K562 (cell line): ENCODE measurements at regions not wholly inside any gene's neighbourhood (a gene's known extent, or its start where the extent isn't known, plus 50 kb on each side); places are given as distances from the start of the nearest gene placed in this dataset.

Source experiments
- ATAC-seq: fragments of 200-7000 bp; cut with Tn5 transposase; 3 replicates; pipeline ENCODE4 v1.9.1; 2020; ENCODE audit warnings: moderate library complexity
- BruUV-seq: library from RNA; stranded (reverse); fragments of 400-500 nt; replicated peaks from 2 replicates; lab custom pipeline; 2021; lab: Mats Ljungman, UMichigan
- CTCF ChIA-PET: fragments of 300-600 bp; formaldehyde crosslinking; extraction: SDS; loops from one replicate; lab custom pipeline; 2021; ENCODE audit warnings: low intra/inter-chr PET ratio; lab: Yijun Ruan, JAX
- POLR2A ChIA-PET: fragments of 300-600, 350-650 bp; sonication (Branson Sonifier 250); formaldehyde crosslinking; extraction: SDS; loops from one replicate; lab custom pipeline; 2021; ENCODE audit warnings: antibody characterized with exemption, inconsistent platforms; lab: Yijun Ruan, JAX
- DNase-seq, 4 experiments: peaks; one replicate each; pipeline versions ENCODE4 v3.0.0 to v3.0.0-alpha.2; 2011 to 2018; ENCODE audit warnings: low spot score in 3 of 4, mixed read lengths in 3 of 4; ENCODE audit errors: extremely low read depth in 1 of 4
- FAIRE-seq: peaks from 2 replicates; lab custom pipeline; 2011; peaks lifted over from hg19 to GRCh38; lab: Jason Lieb, UNC
- H2AFZ ChIP-seq: 2 replicates; pipeline ENCODE4 v1.6.0; 2011; ENCODE audit warnings: low read depth, low read length, control low read depth, inconsistent platforms
- H3K27ac ChIP-seq: fragments of 200-600 bp; 3 replicates; pipeline ENCODE4 v1.8.0; 2011; ENCODE audit warnings: low read depth, mild to moderate bottlenecking, control low read depth, inconsistent platforms, low read length, moderate library complexity, mixed read lengths; ENCODE audit errors: extremely low read depth
- H3K27me3 ChIP-seq, 2 experiments: fragments of 300-600 bp in 1 of 2; 2 replicates in 1 of 2; 3 replicates in 1 of 2; pipeline versions ENCODE4 v1.6.0 to v1.8.0; 2011; ENCODE audit warnings: inconsistent platforms in 2 of 2, low read length in 2 of 2, mild to moderate bottlenecking in 1 of 2, mixed read lengths in 1 of 2, moderate library complexity in 1 of 2; ENCODE audit not compliant: control insufficient read depth in 2 of 2, insufficient read depth in 2 of 2
- H3K36me3 ChIP-seq: fragments of 300-600 bp; 3 replicates; pipeline ENCODE4 v1.8.0; 2011; ENCODE audit warnings: mild to moderate bottlenecking, low read length, inconsistent platforms; ENCODE audit not compliant: control insufficient read depth, insufficient read depth
- H3K4me1 ChIP-seq, 2 experiments: fragments of 200-600 bp in 1 of 2; replicated peaks in 1 of 2; 2 replicates in 1 of 2; 3 replicates in 1 of 2; pipeline versions ENCODE4 v1.5.1 to v1.8.0; 2011; ENCODE audit warnings: inconsistent platforms in 2 of 2, low read length in 2 of 2, mild to moderate bottlenecking in 1 of 2, mixed read lengths in 1 of 2, moderate library complexity in 1 of 2; ENCODE audit not compliant: control insufficient read depth in 2 of 2, insufficient read depth in 2 of 2
- H3K4me2 ChIP-seq: 2 replicates; pipeline ENCODE4 v1.6.1; 2011; ENCODE audit warnings: low read length, control low read depth, inconsistent platforms, mixed read lengths; ENCODE audit not compliant: insufficient read depth
- H3K4me3 ChIP-seq: fragments of 200-600 bp; sonication (generic), shearing (Covaris generic); 2 replicates; pipeline ENCODE4 v1.5.1; 2016; ENCODE audit warnings: control low read depth, inconsistent platforms
- H3K79me2 ChIP-seq: fragments of 200-600 bp; 3 replicates; pipeline ENCODE4 v1.8.0; 2011; ENCODE audit warnings: low read length, inconsistent platforms; ENCODE audit not compliant: control insufficient read depth, insufficient read depth
- H3K9ac ChIP-seq, 2 experiments: 2 replicates each; pipeline versions ENCODE4 v1.6.0 to v1.6.1; 2011; ENCODE audit warnings: low read depth in 2 of 2, low read length in 2 of 2, control low read depth in 1 of 2, inconsistent platforms in 1 of 2, mild to moderate bottlenecking in 1 of 2, mixed read lengths in 1 of 2; ENCODE audit not compliant: insufficient read depth in 1 of 2
- H3K9me1 ChIP-seq: one replicate; pipeline ENCODE4 v1.6.0; 2011; ENCODE audit warnings: inconsistent platforms, mild to moderate bottlenecking, low read length, moderate library complexity; ENCODE audit not compliant: control insufficient read depth, insufficient read depth
- H3K9me3 ChIP-seq: replicated peaks from 2 replicates; pipeline ENCODE4 v1.5.1; 2011; ENCODE audit warnings: low read depth, low read length, inconsistent platforms; ENCODE audit not compliant: control insufficient read depth, insufficient read depth
- H4K20me1 ChIP-seq: replicated peaks from 2 replicates; pipeline ENCODE4 v1.6.1; 2011; ENCODE audit warnings: low read length, inconsistent platforms, mixed read lengths; ENCODE audit not compliant: control insufficient read depth, insufficient read depth
- ADNP ChIP-seq: fragments of 200-800 bp; sonication (Bioruptor generic); IDR thresholded peaks from 2 replicates; pipeline ENCODE4 v1.6.1; 2016; ENCODE audit warnings: missing genetic modification characterization, missing compliant biosample characterization
- CC2D1A ChIP-seq: fragments of 450-650 bp; IDR thresholded peaks from 2 replicates; pipeline ENCODE4 v1.6.1; 2017; ENCODE audit warnings: mild to moderate bottlenecking
- CEBPG ChIP-seq, 3 experiments: fragments of 200-800 bp in 1 of 3; sonication (Bioruptor generic) in 1 of 3; sonication (generic) in 1 of 3; formaldehyde crosslinking in 1 of 3; IDR thresholded peaks in 2 of 3; conservative IDR thresholded peaks in 1 of 3; 2 replicates each; pipeline versions ENCODE4 v1.6.1 to v1.8.0; 2016 to 2022; ENCODE audit warnings: missing compliant biosample characterization in 2 of 3, missing genetic modification characterization in 2 of 3, mild to moderate bottlenecking in 1 of 3, missing genetic modification reagents in 1 of 3
- ETV1 ChIP-seq: fragments of 450-650 bp; conservative IDR thresholded peaks from 2 replicates; pipeline ENCODE4 v1.6.1; 2016; ENCODE audit warnings: missing genetic modification characterization, control low read depth, low read depth, missing compliant biosample characterization
- FIP1L1 ChIP-seq: fragments of 200-400 bp; formaldehyde crosslinking; IDR thresholded peaks from 2 replicates; pipeline ENCODE4 v1.6.1; 2018; ENCODE audit warnings: mild to moderate bottlenecking, low read depth, low read length; ENCODE audit not compliant: poor library complexity, severe bottlenecking
- KLF6 ChIP-seq: fragments of 250-450 bp; sonication (Bioruptor Pico); IDR thresholded peaks from 2 replicates; pipeline ENCODE4 v1.4.0; 2020; ENCODE audit warnings: mild to moderate bottlenecking, moderate library complexity, borderline replicate concordance
- MTA3 ChIP-seq: fragments of 450-650 bp; formaldehyde crosslinking; IDR thresholded peaks from 2 replicates; pipeline ENCODE4 v1.6.1; 2017; ENCODE audit warnings: mild to moderate bottlenecking, borderline replicate concordance
- NELFE ChIP-seq: IDR thresholded peaks from 2 replicates; pipeline ENCODE4 v1.6.1; 2011; ENCODE audit warnings: mild to moderate bottlenecking; ENCODE audit not compliant: insufficient read depth, insufficient read length
- NR2C2 ChIP-seq, 2 experiments: fragments of 200-800 bp in 1 of 2; sonication (Bioruptor generic) in 1 of 2; sonication (generic) in 1 of 2; formaldehyde crosslinking in 1 of 2; IDR thresholded peaks; 2 replicates each; pipeline versions ENCODE4 v1.6.1 to v1.8.0; 2016 to 2022; ENCODE audit warnings: mild to moderate bottlenecking in 1 of 2, missing compliant biosample characterization in 1 of 2, missing genetic modification characterization in 1 of 2, missing genetic modification reagents in 1 of 2
- POLR2AphosphoS2 ChIP-seq: IDR thresholded peaks from 2 replicates; pipeline ENCODE4 v1.6.1; 2012; ENCODE audit warnings: low read length, improper control_type of control experiment
- TCF3 ChIP-seq: sonication (generic); formaldehyde crosslinking; IDR thresholded peaks from 2 replicates; pipeline ENCODE4 v1.4.0; 2020; ENCODE audit warnings: mild to moderate bottlenecking, missing genetic modification reagents
- ZNF239 ChIP-seq: fragments of 250-450 bp; sonication (Bioruptor Pico); IDR thresholded peaks from 2 replicates; pipeline ENCODE4 v1.4.0; 2020; ENCODE audit warnings: mild to moderate bottlenecking
- ZNF551 ChIP-seq: fragments of 250-450 bp; sonication (Bioruptor Pico); IDR thresholded peaks from 2 replicates; pipeline ENCODE4 v1.5.0; 2021; ENCODE audit warnings: mild to moderate bottlenecking, moderate library complexity
- WGBS: fragments of 100-300 bp; shearing (Covaris generic); methylation state at CpG from one replicate; pipeline ENCODE4 v1.1.6; 2016; ENCODE audit warnings: low coverage, mixed read lengths; ENCODE audit not compliant: insufficient coverage; ENCODE audit errors: missing lambda C conversion rate; 5-methylcytosine and 5-hydroxymethylcytosine counted together
- in situ Hi-C: fragments of 300-500 bp; cut with MboI; formaldehyde crosslinking; loops from 4 replicates; pipeline ENCODE4 v1.15.0; 2018; ENCODE audit warnings: inconsistent platforms, mixed read lengths
- intact Hi-C: fragments of 100-400 bp; cut with micrococcal nuclease; formaldehyde crosslinking; loops from 2 replicates; pipeline ENCODE4 v1.14.2; 2022

DNA sequence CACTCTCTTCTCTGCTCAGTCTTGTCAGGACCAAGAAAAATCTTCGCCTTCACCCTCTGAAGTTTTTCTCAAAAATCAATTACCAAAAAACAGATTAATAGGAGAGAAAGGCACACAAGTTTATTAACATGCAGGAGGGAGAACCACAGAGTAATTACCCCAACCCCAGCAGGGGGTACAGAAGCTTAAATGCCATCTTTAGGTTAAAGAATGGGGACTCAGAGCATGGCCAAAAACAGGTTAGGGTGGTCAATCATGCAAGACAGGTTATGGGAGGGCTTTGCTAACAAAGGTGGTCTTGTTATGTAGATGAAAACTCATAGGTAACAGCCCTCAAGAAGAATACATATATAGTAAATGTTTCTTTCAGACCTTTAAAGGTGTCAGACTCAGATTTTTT lies 100.5 kb upstream of the BTN3A2 start:
- TF ChIP-seq CEBPG (CRISPR knock-in tag; IDR thresholded peaks at IDR 0.05) (no peak), CEBPG (tag; conservative IDR thresholded peaks at IDR 0.05 in 1 of 2, IDR thresholded peaks at IDR 0.05 in 1 of 2) (no peak), KLF6 (no peak), FIP1L1 (no peak), TCF3 (no peak), MTA3 (no peak), CC2D1A (no peak), ZNF551 (CRISPR knock-in tag) (no peak), ZNF239 (no peak), NELFE (no peak), NR2C2 (CRISPR knock-in tag; IDR thresholded peaks at IDR 0.05) (no peak), NR2C2 (tag; IDR thresholded peaks at IDR 0.05) (no peak), POLR2AphosphoS2 (no peak), ADNP (tag) (no peak), ETV1 (tag) (no peak)
- no peak for FAIRE-seq
- no peak overlapping the region for H3K4me2 ChIP-seq
- no peak overlapping the region for H3K27ac ChIP-seq
- ChIA-PET POLR2A (interaction anchor here (0.6 to 10.2 kb wide), 7 partner anchors 12 to 66 kb away, joined by 3 to 94 read pairs (median 6); a partner anchor contains a TSS), CTCF (no interaction called here)
- intact Hi-C loops (no loop called here), in situ Hi-C loops (no loop called here)
- H3K36me3 ChIP-seq, result no peaks in the 10 kb centered on the region
- H3K79me2 ChIP-seq, result no peaks in the 10 kb centered on the region
- ATAC-seq, result no peak
- WGBS, result 72% methylated on average over 1 of the region's 1 CpG
- H2AFZ ChIP-seq, result no peak overlapping the region
- no peaks in the 10 kb centered on the region for H4K20me1 ChIP-seq
- DNase-seq, result no peak
- H3K9me3 ChIP-seq, result no peaks in the 10 kb centered on the region
- H3K4me3 ChIP-seq, result no peak overlapping the region
- no peaks in the 10 kb centered on the region for H3K9me1 ChIP-seq
- BruUV-seq, result no TSS peak
- H3K9ac ChIP-seq, result no peak overlapping the region
- peaks cover 3 to 6% of the 10 kb centered on the region in 2 experiments; a peak in 2 of 5 replicates for H3K4me1 ChIP-seq
- no peaks in the 10 kb centered on the region for H3K27me3 ChIP-seq
